VCaP (cell line): ENCODE measurements at regions not wholly inside any gene's neighbourhood (a gene's known extent, or its start where the extent isn't known, plus 50 kb on each side); places are given as distances from the start of the nearest gene placed in this dataset.

Experiments used
- H3K27ac ChIP-seq: fragments of 450-650 bp; 2 replicates; pipeline ENCODE4 v1.5.1; 2017
- TF ChIP-seq, protein P1 (sequence below): fragments of 450-650 bp; conservative IDR thresholded peaks from 2 replicates; pipeline ENCODE4 v1.5.1; 2017; ENCODE audit warnings: mild to moderate bottlenecking, moderate library complexity

- no peak overlapping the region for H3K27ac ChIP-seq
These were observed 813.9 kb upstream of the GRM7 start for GRCh38 chr3:6047016-6047415.

DNA sequence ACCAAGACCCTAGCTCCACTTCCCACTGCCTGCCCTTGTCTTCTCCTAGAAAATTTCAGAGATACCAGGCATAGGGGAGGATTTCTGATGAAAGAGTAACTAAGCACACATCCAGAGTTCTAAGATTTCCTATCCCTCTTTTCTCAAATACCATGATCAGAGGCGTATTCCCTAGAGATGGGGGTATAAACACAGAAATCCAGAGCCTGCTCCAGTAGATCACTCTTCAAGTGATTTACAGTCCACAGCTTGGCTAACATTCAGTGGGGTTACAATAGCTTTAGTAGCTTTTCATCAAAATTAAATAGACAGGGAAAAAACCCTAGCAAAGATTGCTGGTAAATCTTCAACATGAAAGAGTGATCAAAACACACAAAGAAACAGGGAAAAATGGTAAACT is 800.7 kb upstream of the GRM7 start:
- H3K27ac ChIP-seq: no peak overlapping the region
- TF ChIP-seq, protein P1, sequence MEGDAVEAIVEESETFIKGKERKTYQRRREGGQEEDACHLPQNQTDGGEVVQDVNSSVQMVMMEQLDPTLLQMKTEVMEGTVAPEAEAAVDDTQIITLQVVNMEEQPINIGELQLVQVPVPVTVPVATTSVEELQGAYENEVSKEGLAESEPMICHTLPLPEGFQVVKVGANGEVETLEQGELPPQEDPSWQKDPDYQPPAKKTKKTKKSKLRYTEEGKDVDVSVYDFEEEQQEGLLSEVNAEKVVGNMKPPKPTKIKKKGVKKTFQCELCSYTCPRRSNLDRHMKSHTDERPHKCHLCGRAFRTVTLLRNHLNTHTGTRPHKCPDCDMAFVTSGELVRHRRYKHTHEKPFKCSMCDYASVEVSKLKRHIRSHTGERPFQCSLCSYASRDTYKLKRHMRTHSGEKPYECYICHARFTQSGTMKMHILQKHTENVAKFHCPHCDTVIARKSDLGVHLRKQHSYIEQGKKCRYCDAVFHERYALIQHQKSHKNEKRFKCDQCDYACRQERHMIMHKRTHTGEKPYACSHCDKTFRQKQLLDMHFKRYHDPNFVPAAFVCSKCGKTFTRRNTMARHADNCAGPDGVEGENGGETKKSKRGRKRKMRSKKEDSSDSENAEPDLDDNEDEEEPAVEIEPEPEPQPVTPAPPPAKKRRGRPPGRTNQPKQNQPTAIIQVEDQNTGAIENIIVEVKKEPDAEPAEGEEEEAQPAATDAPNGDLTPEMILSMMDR: no peak

More at GRCh38 chr3:6047016-6047415, 813.9 kb upstream of the GRM7 start:
- TF ChIP-seq, protein P1: no peak

DNA sequence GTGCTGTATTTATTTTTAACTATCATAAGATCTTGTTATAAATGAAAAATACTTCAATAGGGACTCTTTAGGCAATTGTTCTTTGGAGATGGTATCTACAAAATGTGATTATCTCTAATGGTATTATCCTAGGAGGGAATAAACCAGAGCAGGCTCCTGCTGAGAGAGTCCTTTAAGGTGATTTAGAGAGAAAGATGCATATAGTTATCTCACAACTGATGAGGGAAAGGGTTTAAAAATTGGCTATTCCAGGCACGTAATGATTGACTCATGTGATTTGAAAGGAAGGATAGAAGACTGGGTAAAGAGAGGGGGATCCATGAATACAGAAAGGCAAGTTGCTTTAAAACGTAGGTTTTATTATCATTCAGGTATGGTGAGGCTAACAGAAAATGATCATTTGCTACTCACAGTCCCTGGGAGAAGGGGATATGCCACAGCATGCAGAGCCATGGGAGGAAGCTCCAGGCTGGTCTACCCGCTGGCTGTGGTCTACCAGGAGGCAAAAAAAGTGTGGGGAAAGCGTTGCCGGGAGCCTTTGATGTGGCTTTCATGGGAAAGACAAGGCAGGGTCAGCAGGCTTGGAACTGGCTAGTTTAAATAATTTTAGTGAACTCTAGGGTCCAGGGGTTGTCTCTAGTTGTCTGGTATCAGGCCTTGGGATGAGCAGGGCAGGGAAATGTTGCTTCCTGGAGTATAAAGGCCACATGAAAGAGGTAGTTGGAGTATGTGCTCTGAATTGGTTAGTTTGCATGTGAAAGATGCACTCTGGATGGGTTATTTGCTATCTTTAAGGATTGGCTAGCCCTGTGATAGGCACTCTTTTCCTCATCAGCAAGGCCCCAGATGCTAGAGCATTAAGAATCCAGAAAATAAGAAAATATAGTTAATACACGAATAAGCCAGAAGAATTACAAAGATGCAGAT is 798.4 kb upstream of the GRM7 start:
- TF ChIP-seq, protein P1: no peak
- H3K27ac ChIP-seq: no peak overlapping the region

DNA sequence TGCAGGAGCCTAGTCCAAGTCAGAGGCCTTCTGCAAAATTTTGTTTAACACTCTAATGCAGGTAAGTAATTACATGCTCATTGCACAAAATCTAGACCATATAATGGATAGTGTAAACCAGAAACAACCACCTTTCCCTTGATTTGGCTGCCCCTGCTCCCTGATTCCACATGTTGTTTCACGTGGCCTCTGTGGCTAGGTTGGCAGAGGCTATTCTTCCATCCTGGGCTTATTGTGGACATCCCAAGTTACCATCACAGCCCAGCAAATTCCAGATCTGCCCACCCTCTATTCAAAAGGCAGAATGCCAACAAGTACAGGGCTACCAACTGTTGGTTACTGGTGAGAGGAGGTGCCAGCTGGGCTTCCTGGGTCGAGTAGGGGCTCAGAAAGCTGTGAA is 794.5 kb upstream of the GRM7 start:
- peak overlapping the region; percentile 96 for H3K27ac ChIP-seq
- TF ChIP-seq, protein P1: no peak

- peak overlapping the region; percentile 96 for H3K27ac ChIP-seq
These were observed 793.9 kb upstream of the GRM7 start for GRCh38 chr3:6066868-6067578.

- TF ChIP-seq, protein P1: no peak
- peak overlapping the region; percentile 61 for H3K27ac ChIP-seq
These were observed 786.0 kb upstream of the GRM7 start for GRCh38 chr3:6074952-6075351.

GRCh38 chr3:6078436-6078835 is 782.5 kb upstream of the GRM7 start:
- TF ChIP-seq, protein P1: no peak
- H3K27ac ChIP-seq: peak overlapping the region; percentile 66

GRCh38 chr3:6079011-6079410 is 781.9 kb upstream of the GRM7 start:
- TF ChIP-seq, protein P1: no peak
- H3K27ac ChIP-seq: peak overlapping the region; percentile 66
